ENCODE measurements at regions not wholly inside any gene's neighbourhood (a gene's known extent, or its start where the extent isn't known, plus 50 kb on each side); places are given as distances from the start of the nearest gene placed in this dataset.
"Not testable (repeated sequence)": the region's sequence is repeated elsewhere in the genome, so short reads cannot be mapped to it uniquely, and the experiment has no call there.

GRCh38 chr14:105675905-105676670 lies 149.7 kb downstream of the TMEM121 start:
- H3K9ac ChIP-seq (ENCODE audit: low read length); H3K27ac ChIP-seq (ENCODE audit: low read length in 2 of 2); ATAC-seq (ENCODE audit: low read depth); H4K20me1 ChIP-seq (ENCODE audit: control insufficient read depth, insufficient read depth, low read length, poor library complexity, severe bottlenecking); H3K4me3 ChIP-seq (ENCODE audit: control extremely low read depth in 1 of 5, extremely low read depth in 1 of 5, insufficient read depth in 1 of 5, low read depth in 2 of 5, low read length in 4 of 5); H3K9me3 ChIP-seq (ENCODE audit: control extremely low read depth in 1 of 3, control insufficient read depth in 2 of 3, insufficient read depth in 1 of 3, low read length in 2 of 3); H3K9me3 Mint-ChIP-seq (ENCODE audit: insufficient read depth); H2AFZ ChIP-seq (ENCODE audit: insufficient read depth, low read depth, low read length, poor library complexity, severe bottlenecking); H3K27me3 Mint-ChIP-seq; H3K36me3 ChIP-seq (replicated peaks in 1 of 2; ENCODE audit: control extremely low read depth in 1 of 2, control insufficient read depth in 1 of 2, extremely low read depth in 1 of 2, insufficient read depth in 2 of 2, low read length in 1 of 2); H3K27ac Mint-ChIP-seq; H3K4me2 ChIP-seq (replicated peaks; ENCODE audit: low read depth, low read length, poor library complexity, severe bottlenecking); H3K4me1 Mint-ChIP-seq; H3K27me3 ChIP-seq (replicated peaks in 1 of 4; ENCODE audit: control extremely low read depth in 1 of 4, control insufficient read depth in 3 of 4, insufficient read depth in 4 of 4, low read length in 3 of 4); DNase-seq; H3K4me3 Mint-ChIP-seq: not testable (repeated sequence)
- intact Hi-C loops (cut with micrococcal nuclease): loop anchor here (10.0 kb wide), 1 partner anchor 269 kb away; no protein-coding TSS in a partner anchor
- CTCF ChIA-PET: interaction anchor here (0.6 to 1.5 kb wide), 6 partner anchors 118 to 780 kb away, joined by 3 to 4 read pairs (median 3); no protein-coding TSS in a partner anchor
- Histone ChIP-seq H3K4me1 (ENCODE audit: control insufficient read depth in 2 of 2, insufficient read depth in 2 of 2, low read length in 2 of 2) (peaks cover 4 to 29% of the 10 kb centered on the region in 2 donors), H3K79me2 (ENCODE audit: control insufficient read depth, insufficient read depth, low read length) (peaks cover 13% of the 10 kb centered on the region)
- POLR2A ChIA-PET: interaction anchor here (0.7 kb wide), 2 partner anchors 120 to 142 kb away, joined by 6 to 9 read pairs; no protein-coding TSS in a partner anchor
- WGBS (ENCODE audit: insufficient coverage): 79% methylated on average over 3 of the region's 13 CpGs

- H3K27me3 ChIP-seq (replicated peaks in 1 of 4; ENCODE audit: control extremely low read depth in 1 of 4, control insufficient read depth in 3 of 4, insufficient read depth in 4 of 4, low read length in 3 of 4); H3K9me3 ChIP-seq (ENCODE audit: control extremely low read depth in 1 of 3, control insufficient read depth in 2 of 3, insufficient read depth in 1 of 3, low read length in 2 of 3); H4K20me1 ChIP-seq (ENCODE audit: control insufficient read depth, insufficient read depth, low read length, poor library complexity, severe bottlenecking); H3K9me3 Mint-ChIP-seq (ENCODE audit: insufficient read depth); POLR2A ChIA-PET; H3K27me3 Mint-ChIP-seq; H3K27ac ChIP-seq (ENCODE audit: low read length in 2 of 2); CTCF ChIA-PET; H3K9ac ChIP-seq (ENCODE audit: low read length); H2AFZ ChIP-seq (ENCODE audit: insufficient read depth, low read depth, low read length, poor library complexity, severe bottlenecking); H3K36me3 ChIP-seq (replicated peaks in 1 of 2; ENCODE audit: control extremely low read depth in 1 of 2, control insufficient read depth in 1 of 2, extremely low read depth in 1 of 2, insufficient read depth in 2 of 2, low read length in 1 of 2); H3K4me3 ChIP-seq (ENCODE audit: control extremely low read depth in 1 of 5, extremely low read depth in 1 of 5, insufficient read depth in 1 of 5, low read depth in 2 of 5, low read length in 4 of 5); ATAC-seq (ENCODE audit: low read depth): not testable (repeated sequence)
- 94% methylated on average over 13 of the region's 21 CpGs for WGBS (ENCODE audit: insufficient coverage)
- Mint-ChIP-seq H3K27ac (peak overlapping the region; percentile 59), H3K4me1 (peaks cover 14% of the 10 kb centered on the region), H3K4me3 (peak overlapping the region; percentile 49)
- intact Hi-C loops (cut with micrococcal nuclease): loop anchor here (10.0 kb wide), 1 partner anchor 267 kb away; no protein-coding TSS in a partner anchor
- H3K79me2 ChIP-seq (ENCODE audit: control insufficient read depth, insufficient read depth, low read length): peaks cover 16% of the 10 kb centered on the region
- peak; percentile 58 for DNase-seq
- peaks cover 13 to 43% of the 10 kb centered on the region in 2 donors for H3K4me1 ChIP-seq (ENCODE audit: control insufficient read depth in 2 of 2, insufficient read depth in 2 of 2, low read length in 2 of 2)
- H3K4me2 ChIP-seq (replicated peaks; ENCODE audit: low read depth, low read length, poor library complexity, severe bottlenecking): peak overlapping the region; percentile 46
Measured at GRCh38 chr14:105678057-105678456, 151.7 kb downstream of the TMEM121 start.
